Activated CD8-positive, alpha-beta memory T cell treated with anti-CD3 and anti-CD28 coated beads for 36 hours (primary cell): ENCODE measurements at regions not wholly inside any gene's neighbourhood (a gene's known extent, or its start where the extent isn't known, plus 50 kb on each side); places are given as distances from the start of the nearest gene placed in this dataset.

Experiments used
- CTCF ChIA-PET: fragments of 350-600 bp; sonication (Branson Sonifier 250); formaldehyde crosslinking; loops from one replicate; lab custom pipeline; 2021; ENCODE audit warnings: antibody characterized with exemption; lab: Charles Lee
- POLR2A ChIA-PET: fragments of 350-600 bp; sonication (Branson Sonifier 250); formaldehyde crosslinking; loops from one replicate; lab custom pipeline; 2021; ENCODE audit warnings: antibody characterized with exemption; lab: Charles Lee

GRCh38 chr19:33938821-33939220 is 142.2 kb downstream of the KCTD15 start:
- POLR2A ChIA-PET: no interaction called here
- CTCF ChIA-PET: no interaction called here

DNA sequence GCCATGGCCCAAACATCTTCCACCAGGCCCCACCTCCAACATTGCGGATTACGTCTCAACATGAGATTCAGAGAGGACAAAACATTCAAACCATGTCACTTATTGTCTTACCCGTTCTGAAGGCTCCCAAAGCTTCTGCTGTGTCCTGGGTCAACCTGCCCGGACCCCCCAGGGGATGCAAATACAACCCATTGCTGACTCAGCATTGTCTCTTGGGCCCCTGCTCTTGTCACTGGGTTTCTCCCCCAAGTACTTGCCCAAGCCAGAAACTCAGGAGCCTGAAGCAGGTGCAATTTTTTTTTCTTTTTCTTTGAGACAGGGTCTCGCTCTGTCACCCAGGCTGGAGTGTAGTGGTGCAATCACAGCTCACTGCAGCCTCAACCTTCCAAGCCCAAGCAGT is 144.5 kb downstream of the KCTD15 start:
- ChIA-PET POLR2A (no interaction called here), CTCF (interaction anchor here (1.5 kb wide), 1 partner anchor 11 kb away, joined by 3 read pairs; no protein-coding TSS in a partner anchor)

DNA sequence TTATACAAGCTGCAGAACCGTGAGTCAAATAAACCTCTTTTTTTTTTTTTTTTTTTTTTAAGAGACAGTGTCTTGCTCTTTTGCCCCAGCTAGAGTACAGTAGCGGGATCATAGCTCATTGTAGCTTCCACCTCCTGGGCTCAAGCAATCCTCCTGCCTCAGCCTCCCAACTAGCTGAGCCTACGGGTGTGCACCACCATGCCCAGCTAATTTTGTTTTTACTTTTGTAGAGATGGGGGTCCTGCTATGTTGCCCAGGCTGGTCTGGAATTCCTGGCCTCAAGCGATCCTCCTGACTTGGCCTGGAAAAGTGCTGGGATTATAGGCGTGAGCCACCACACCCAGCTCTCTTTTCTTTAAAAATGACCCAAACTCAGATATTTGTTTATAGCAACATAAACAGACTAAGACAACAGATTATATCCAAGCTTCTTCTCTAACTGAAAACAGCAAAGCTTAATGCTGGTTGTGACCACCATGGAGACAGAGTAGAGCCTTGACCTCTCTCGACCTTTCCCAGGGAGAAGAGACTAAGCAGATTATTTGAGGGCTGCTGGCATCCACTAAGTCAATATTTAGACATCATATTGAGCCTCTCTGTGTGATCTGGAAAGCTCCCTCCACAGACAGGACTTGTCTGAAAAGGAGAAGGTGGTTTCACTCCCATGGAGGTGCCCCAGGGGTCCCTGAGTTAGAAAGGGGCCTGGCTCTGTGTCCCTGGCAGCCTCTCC is 150.0 kb downstream of the KCTD15 start:
- ChIA-PET POLR2A (no interaction called here), CTCF (no interaction called here)

GRCh38 chr19:33947265-33947964 is 150.7 kb downstream of the KCTD15 start:
- CTCF ChIA-PET: no interaction called here
- POLR2A ChIA-PET: no interaction called here

GRCh38 chr19:33948651-33949335 is 152.1 kb downstream of the KCTD15 start:
- ChIA-PET CTCF (interaction anchor here (0.6 kb wide), 1 partner anchor 12 kb away, joined by 3 read pairs; no protein-coding TSS in a partner anchor), POLR2A (no interaction called here)

- POLR2A ChIA-PET: no interaction called here
- CTCF ChIA-PET: no interaction called here
Measured at GRCh38 chr19:33950091-33950750, 153.6 kb downstream of the KCTD15 start.

- POLR2A ChIA-PET: no interaction called here
- CTCF ChIA-PET: no interaction called here
Measured at GRCh38 chr19:33953023-33953422, 156.4 kb downstream of the KCTD15 start.

- ChIA-PET CTCF (no interaction called here), POLR2A (no interaction called here)
Measured at GRCh38 chr19:33953592-33953991, 156.9 kb downstream of the KCTD15 start.

DNA sequence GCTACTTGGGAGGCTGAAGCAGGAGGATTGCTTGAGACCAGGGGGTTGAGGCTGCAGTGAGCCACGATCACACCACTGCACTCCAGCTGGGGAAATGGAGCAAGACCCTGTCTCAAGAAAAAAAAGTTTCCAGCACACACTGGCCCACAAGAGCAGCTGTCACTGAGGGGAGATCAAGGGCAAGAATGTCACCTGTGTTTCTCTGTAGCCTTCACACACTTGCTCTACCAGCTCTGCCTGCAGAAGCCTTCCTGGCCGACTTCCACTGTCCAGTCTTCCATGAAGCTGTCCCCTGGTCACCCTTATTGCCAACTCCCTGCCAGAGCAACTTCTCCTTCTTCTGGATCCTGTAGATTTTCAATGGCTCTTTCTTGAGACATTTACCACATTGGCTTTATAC is 158.0 kb downstream of the KCTD15 start:
- ChIA-PET CTCF (no interaction called here), POLR2A (no interaction called here)

- ChIA-PET POLR2A (no interaction called here), CTCF (interaction anchor here (0.5 kb wide), 1 partner anchor 345 kb away, joined by 4 read pairs; no protein-coding TSS in a partner anchor)
Measured at GRCh38 chr19:33956941-33957340, 160.3 kb downstream of the KCTD15 start.

GRCh38 chr19:33957804-33958203 is 161.1 kb downstream of the KCTD15 start:
- ChIA-PET CTCF (no interaction called here), POLR2A (no interaction called here)

- ChIA-PET POLR2A (no interaction called here), CTCF (no interaction called here)
Measured at GRCh38 chr19:33960566-33960965, 163.9 kb downstream of the KCTD15 start.

DNA sequence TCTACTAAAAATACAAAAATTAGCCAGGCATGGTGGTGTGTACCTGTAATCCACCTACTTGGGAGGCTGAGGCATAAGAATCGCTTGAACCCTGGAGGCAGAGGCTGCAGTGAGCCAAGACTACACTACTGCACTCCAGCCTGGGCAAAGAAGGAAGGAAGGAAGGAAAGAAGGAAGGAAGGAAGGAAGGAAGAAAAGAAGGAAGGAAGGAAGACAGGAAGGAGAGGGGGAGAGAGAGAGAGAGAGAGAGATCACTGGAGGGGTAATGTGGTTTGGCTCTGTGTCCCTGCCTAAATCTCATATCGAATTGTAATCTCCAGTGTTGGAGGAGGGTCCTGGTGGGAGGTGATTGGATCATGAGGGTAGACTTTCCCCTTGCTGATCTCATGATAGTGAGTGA is 165.5 kb downstream of the KCTD15 start:
- ChIA-PET CTCF (no interaction called here), POLR2A (no interaction called here)

DNA sequence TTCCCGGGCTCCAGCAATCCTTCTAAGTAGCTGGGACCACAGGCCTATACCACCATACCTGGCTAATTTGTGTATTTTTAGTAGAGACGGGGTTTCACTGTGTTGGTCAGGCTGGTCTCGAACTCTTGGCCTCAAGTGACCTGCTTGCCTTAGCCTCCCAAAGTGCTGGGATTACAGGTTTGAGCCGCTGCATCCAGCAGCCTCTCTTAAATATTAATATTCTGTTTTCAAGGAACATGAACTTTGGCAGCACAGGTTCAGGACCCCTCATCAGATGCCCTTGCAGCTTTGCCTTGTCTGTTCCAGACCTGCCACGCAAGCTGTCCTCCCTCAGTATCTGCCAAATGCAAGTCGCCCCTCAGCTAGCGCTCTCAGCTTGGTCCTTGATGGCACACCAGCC is 166.8 kb downstream of the KCTD15 start:
- POLR2A ChIA-PET: no interaction called here

DNA sequence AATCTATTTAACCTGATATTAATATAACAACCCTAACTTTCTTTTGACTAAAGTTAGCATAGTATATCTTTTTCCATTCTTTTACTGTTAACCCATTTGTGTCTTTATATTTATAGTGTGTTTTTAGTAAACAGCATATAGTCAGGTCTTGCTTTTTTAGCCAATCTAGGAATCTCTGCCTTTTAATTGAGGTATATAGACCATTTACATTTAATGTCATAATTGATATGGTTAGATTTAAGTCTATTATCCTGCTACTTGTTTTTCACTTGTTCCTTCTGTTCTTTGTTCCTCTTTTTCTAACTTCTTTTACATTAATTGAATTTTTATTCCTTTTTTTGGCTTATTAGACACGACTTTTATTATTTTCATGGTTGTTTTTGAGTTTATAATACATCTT is 174.4 kb downstream of the KCTD15 start:
- CTCF ChIA-PET: interaction anchor here (1.4 kb wide), 1 partner anchor 193 kb away, joined by 3 read pairs; no protein-coding TSS in a partner anchor
- POLR2A ChIA-PET: no interaction called here

More for the DNA sequence above, 166.8 kb downstream of the KCTD15 start:
- CTCF ChIA-PET: no interaction called here

DNA sequence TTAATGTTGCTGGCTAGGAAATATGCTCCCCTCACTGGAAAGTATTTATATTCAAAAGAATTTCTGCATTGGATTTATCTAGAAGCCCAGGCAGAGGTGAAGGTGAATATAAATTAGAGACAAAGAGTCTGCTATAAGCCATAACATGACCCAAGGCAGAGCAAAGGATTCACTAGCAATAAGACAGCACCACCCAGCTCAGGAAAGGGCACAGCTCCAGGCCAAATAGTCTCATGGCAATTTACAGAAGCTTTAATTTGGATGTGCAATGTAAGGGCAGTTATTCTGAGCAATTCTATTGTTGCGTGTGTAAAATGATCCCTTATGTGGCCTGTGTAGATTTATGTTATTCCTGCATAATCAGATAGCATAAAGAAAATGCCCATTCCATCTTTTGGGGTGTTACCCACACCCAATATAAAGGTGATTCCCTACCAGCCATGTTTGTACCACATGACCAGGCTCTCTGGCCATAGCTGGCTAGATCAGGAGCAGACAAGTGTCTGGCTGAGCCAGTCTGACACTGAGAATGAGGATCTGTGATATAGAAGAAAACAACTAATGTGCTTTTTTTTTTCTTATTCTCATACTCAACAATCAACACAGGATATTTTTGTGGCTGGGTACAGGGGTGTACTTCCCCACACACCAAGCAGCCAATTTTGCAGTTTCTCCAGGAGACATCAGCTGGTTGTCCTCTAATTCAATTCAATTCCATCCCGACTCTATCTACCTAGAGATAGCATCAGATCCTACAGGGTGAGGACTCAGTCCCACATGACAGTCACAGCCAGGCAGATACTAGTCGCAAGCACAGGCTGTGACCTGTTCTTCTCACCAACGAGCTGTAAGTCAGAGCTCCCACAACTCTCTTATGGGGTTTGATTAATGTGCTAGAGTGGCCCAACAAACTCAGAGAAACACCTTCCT is 181.4 kb downstream of the KCTD15 start:
- POLR2A ChIA-PET: no interaction called here

DNA sequence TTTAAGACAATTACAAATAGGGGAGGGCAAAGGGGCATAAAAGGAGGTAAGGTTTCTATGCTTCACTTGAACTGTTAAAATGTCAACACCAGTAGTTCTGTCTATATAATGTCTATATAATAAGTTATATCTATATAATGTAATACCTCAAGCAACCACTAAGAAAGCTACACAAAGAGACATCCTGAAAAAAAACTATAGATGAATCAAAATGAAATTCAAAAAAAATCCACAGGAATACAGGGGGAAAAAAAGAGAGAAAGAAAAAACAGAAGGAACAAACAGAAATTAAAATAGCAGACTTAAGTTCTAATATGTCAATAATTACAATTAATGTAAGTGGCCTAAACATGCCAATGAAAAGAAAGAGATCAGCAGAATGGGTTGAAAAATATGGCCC is 186.0 kb downstream of the KCTD15 start:
- CTCF ChIA-PET: no interaction called here
- POLR2A ChIA-PET: no interaction called here

More for the DNA sequence above, 181.4 kb downstream of the KCTD15 start:
- CTCF ChIA-PET: no interaction called here

DNA sequence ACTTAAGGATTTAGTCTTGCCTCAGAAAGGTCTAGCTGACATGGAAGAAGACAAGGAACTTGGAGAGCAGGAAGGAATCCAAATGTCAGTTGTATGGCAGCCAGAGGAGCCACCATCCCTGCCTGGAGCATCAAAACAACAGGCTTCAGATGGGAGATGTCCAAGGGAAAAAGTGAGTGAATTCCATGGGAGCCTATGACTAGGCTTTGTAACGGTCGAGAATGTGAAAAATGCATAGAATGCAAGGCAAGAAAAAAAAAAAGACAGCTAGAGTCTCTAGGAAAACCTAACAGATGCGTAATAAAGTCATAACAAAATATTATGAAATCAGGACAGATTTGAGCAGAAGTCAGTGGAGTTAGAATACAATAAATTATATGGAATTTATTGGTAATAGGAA is 183.7 kb upstream of the LSM14A start:
- ChIA-PET CTCF (no interaction called here), POLR2A (no interaction called here)

GRCh38 chr19:33997690-33998089 is 174.6 kb upstream of the LSM14A start:
- CTCF ChIA-PET: interaction anchor here (0.9 to 1.6 kb wide), 2 partner anchors 9 to 221 kb away, joined by 3 to 5 read pairs; no protein-coding TSS in a partner anchor

More at GRCh38 chr19:33997690-33998089, 174.6 kb upstream of the LSM14A start:
- POLR2A ChIA-PET: no interaction called here
